ENCODE measurements at regions not wholly inside any gene's neighbourhood (a gene's known extent, or its start where the extent isn't known, plus 50 kb on each side); places are given as distances from the start of the nearest gene placed in this dataset.

- Histone ChIP-seq H2BK12ac (ENCODE audit: low read depth, low read length) (no peak overlapping the region), H4K91ac (replicated peaks; ENCODE audit: insufficient read length, low read length) (no peak overlapping the region), H3K27me3 (replicated peaks in 1 of 4; ENCODE audit: control insufficient read depth in 3 of 4, extremely low read depth in 1 of 4, insufficient read depth in 3 of 4, low read length in 3 of 4) (no peaks in the 10 kb centered on the region), H3K23ac (ENCODE audit: insufficient read length) (no peak overlapping the region), H4K20me1 (replicated peaks in 1 of 2; ENCODE audit: control insufficient read depth in 1 of 2, insufficient read depth in 2 of 2, low read length in 2 of 2) (no peaks in the 10 kb centered on the region), H3K4me3 (ENCODE audit: extremely low read depth in 1 of 4, insufficient read depth in 2 of 4, low read depth in 3 of 4, low read length in 4 of 4) (no peak overlapping the region), H3K9ac (replicated peaks in 1 of 4; ENCODE audit: extremely low read depth in 1 of 4, low read depth in 3 of 4, low read length in 3 of 4) (no peak overlapping the region), H3K18ac (ENCODE audit: extremely low read depth, low read length) (no peak overlapping the region), H2BK120ac (replicated peaks; ENCODE audit: low read depth, low read length) (no peak overlapping the region), H3K23me2 (ENCODE audit: low read depth, low read length) (no peaks in the 10 kb centered on the region), H2BK20ac (ENCODE audit: low read length) (no peak overlapping the region), H3K27ac (ENCODE audit: low read depth, low read length) (no peak overlapping the region), H2BK5ac (ENCODE audit: low read depth, low read length) (no peak overlapping the region), H3K36me3 (ENCODE audit: control insufficient read depth in 2 of 4, insufficient read depth in 4 of 4, low read length in 3 of 4) (no peaks in the 10 kb centered on the region; a peak in 2 of 8 replicates), H4K5ac (ENCODE audit: insufficient read length, low read depth, low read length) (no peak overlapping the region), H3K4me2 (ENCODE audit: insufficient read depth in 1 of 2, low read depth in 2 of 2, low read length in 2 of 2) (no peak overlapping the region), H3K14ac (ENCODE audit: insufficient read length) (no peak overlapping the region), H2AK5ac (ENCODE audit: low read depth, low read length) (no peak overlapping the region), H3K79me2 (ENCODE audit: control insufficient read depth in 1 of 2, insufficient read depth in 2 of 2, low read length in 2 of 2) (no peaks in the 10 kb centered on the region), H2BK15ac (ENCODE audit: low read length) (no peak overlapping the region), H3K4me1 (replicated peaks in 1 of 4; ENCODE audit: control insufficient read depth in 3 of 4, insufficient read depth in 4 of 4, low read length in 3 of 4) (no peaks in the 10 kb centered on the region), H3K4ac (replicated peaks; ENCODE audit: insufficient read length, low read depth, low read length) (no peak overlapping the region), H3K56ac (replicated peaks; ENCODE audit: insufficient read length, low read depth, low read length) (no peak overlapping the region), H2AFZ (ENCODE audit: low read length) (no peak overlapping the region), H4K8ac (ENCODE audit: extremely low read depth, insufficient read depth, low read length) (no peak overlapping the region), H3K79me1 (ENCODE audit: low read depth, low read length) (no peaks in the 10 kb centered on the region), H3K9me3 (ENCODE audit: insufficient read depth in 2 of 2, low read depth in 1 of 2, low read length in 1 of 2) (no peaks in the 10 kb centered on the region)
- TF ChIP-seq CREB1 (IDR thresholded peaks at IDR 0.05): no peak
- 93% methylated on average over 4 of the region's 4 CpGs; no CpG with 5 or more reads in 1 of the 2 experiments for WGBS, 2 experiments (ENCODE audit: extremely low coverage in 1 of 2, insufficient coverage in 1 of 2, insufficient read length in 1 of 2, insufficient replicate concordance in 2 of 2, low coverage in 1 of 2, low lambda C conversion rate in 2 of 2, missing lambda C conversion rate in 1 of 2)
- FAIRE-seq: no peak
- DNase-seq (ENCODE audit: low read depth in 1 of 2, low spot score in 2 of 2): no peak
- CTCF ChIA-PET (ENCODE audit: partially characterized antibody): interaction anchor here (0.5 to 2.0 kb wide), 4 partner anchors 112 to 1512 kb away, joined by 3 to 6 read pairs (median 3); no protein-coding TSS in a partner anchor
- POLR2A ChIA-PET (ENCODE audit: partially characterized antibody): no interaction called here
Observed at GRCh38 chr10:111474786-111475185, 398.0 kb downstream of the ADRA2A start.

Data from H1 (cell line).